ENCODE measurements at regions not wholly inside any gene's neighbourhood (a gene's known extent, or its start where the extent isn't known, plus 50 kb on each side); places are given as distances from the start of the nearest gene placed in this dataset.

- no peak overlapping the region for H3K27ac ChIP-seq (ENCODE audit: low read depth, low read length, poor library complexity, severe bottlenecking)
- no peaks in the 10 kb centered on the region for H3K27me3 ChIP-seq (ENCODE audit: insufficient read depth, low read length)
- H3K4me1 ChIP-seq (ENCODE audit: insufficient read depth, low read length, severe bottlenecking), result no peaks in the 10 kb centered on the region
- no peaks in the 10 kb centered on the region for H4K20me1 ChIP-seq (ENCODE audit: insufficient read depth, low read length)
- H3K9me2 ChIP-seq (ENCODE audit: low read depth, low read length), result no peaks in the 10 kb centered on the region
- H2AFZ ChIP-seq (ENCODE audit: low read length), result no peak overlapping the region
- H3K4me3 ChIP-seq (ENCODE audit: low read depth, low read length, poor library complexity, severe bottlenecking), result no peak overlapping the region
- no peak for TF ChIP-seq EZH2 (IDR thresholded peaks at IDR 0.05; ENCODE audit: borderline replicate concordance, low read length)
- TF ChIP-seq, protein P1, sequence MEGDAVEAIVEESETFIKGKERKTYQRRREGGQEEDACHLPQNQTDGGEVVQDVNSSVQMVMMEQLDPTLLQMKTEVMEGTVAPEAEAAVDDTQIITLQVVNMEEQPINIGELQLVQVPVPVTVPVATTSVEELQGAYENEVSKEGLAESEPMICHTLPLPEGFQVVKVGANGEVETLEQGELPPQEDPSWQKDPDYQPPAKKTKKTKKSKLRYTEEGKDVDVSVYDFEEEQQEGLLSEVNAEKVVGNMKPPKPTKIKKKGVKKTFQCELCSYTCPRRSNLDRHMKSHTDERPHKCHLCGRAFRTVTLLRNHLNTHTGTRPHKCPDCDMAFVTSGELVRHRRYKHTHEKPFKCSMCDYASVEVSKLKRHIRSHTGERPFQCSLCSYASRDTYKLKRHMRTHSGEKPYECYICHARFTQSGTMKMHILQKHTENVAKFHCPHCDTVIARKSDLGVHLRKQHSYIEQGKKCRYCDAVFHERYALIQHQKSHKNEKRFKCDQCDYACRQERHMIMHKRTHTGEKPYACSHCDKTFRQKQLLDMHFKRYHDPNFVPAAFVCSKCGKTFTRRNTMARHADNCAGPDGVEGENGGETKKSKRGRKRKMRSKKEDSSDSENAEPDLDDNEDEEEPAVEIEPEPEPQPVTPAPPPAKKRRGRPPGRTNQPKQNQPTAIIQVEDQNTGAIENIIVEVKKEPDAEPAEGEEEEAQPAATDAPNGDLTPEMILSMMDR (IDR thresholded peaks at IDR 0.05; ENCODE audit: low read length), result no peak
- no peaks in the 10 kb centered on the region for H3F3A ChIP-seq (ENCODE audit: insufficient read depth, low read length)
- H3K79me2 ChIP-seq (ENCODE audit: insufficient read depth, low read length), result no peaks in the 10 kb centered on the region
- no peaks in the 10 kb centered on the region for H3K9me3 ChIP-seq (ENCODE audit: low read length)
- no peak overlapping the region for H3K9ac ChIP-seq (ENCODE audit: low read length)
- no peak overlapping the region for H3K4me2 ChIP-seq (ENCODE audit: low read length)
- H3K36me3 ChIP-seq (ENCODE audit: insufficient read depth, low read length), result no peaks in the 10 kb centered on the region
These were observed 317.6 kb upstream of the PROX1 start for GRCh38 chr1:213669964-213670691.

DNA sequence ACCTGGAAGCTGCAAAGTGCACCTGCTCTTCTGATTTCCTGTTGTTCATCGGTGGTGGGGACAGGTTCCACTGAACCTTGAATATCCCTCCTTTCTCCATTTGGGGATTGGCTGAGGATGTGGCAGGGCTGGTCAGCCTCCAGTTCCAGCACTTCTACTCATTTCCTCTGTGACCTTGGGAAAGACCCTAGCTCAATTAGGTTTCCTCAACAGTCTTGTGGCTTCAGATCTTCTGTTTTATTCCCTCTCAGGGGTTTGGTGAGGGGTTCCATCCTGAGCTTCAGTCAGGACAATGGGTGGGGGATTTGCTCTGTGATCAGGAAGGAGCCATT is 317.1 kb upstream of the PROX1 start:
- no peaks in the 10 kb centered on the region for H3K9me2 ChIP-seq (ENCODE audit: low read depth, low read length)
- H3K4me1 ChIP-seq (ENCODE audit: insufficient read depth, low read length, severe bottlenecking), result no peaks in the 10 kb centered on the region
- H3K4me3 ChIP-seq (ENCODE audit: low read depth, low read length, poor library complexity, severe bottlenecking), result no peak overlapping the region
- no peak overlapping the region for H3K9ac ChIP-seq (ENCODE audit: low read length)
- no peaks in the 10 kb centered on the region for H3F3A ChIP-seq (ENCODE audit: insufficient read depth, low read length)
- no peaks in the 10 kb centered on the region for H3K27me3 ChIP-seq (ENCODE audit: insufficient read depth, low read length)
- H3K27ac ChIP-seq (ENCODE audit: low read depth, low read length, poor library complexity, severe bottlenecking), result no peak overlapping the region
- TF ChIP-seq, protein P1 (IDR thresholded peaks at IDR 0.05; ENCODE audit: low read length), result no peak
- no peak for TF ChIP-seq EZH2 (IDR thresholded peaks at IDR 0.05; ENCODE audit: borderline replicate concordance, low read length)
- H3K9me3 ChIP-seq (ENCODE audit: low read length), result no peaks in the 10 kb centered on the region
- H3K4me2 ChIP-seq (ENCODE audit: low read length), result no peak overlapping the region
- no peaks in the 10 kb centered on the region for H3K79me2 ChIP-seq (ENCODE audit: insufficient read depth, low read length)
- H3K36me3 ChIP-seq (ENCODE audit: insufficient read depth, low read length), result no peaks in the 10 kb centered on the region
- no peaks in the 10 kb centered on the region for H4K20me1 ChIP-seq (ENCODE audit: insufficient read depth, low read length)
- no peak overlapping the region for H2AFZ ChIP-seq (ENCODE audit: low read length)

- Histone ChIP-seq H3K79me2 (ENCODE audit: insufficient read depth, low read length) (no peaks in the 10 kb centered on the region), H3F3A (ENCODE audit: insufficient read depth, low read length) (no peaks in the 10 kb centered on the region), H3K36me3 (ENCODE audit: insufficient read depth, low read length) (no peaks in the 10 kb centered on the region), H3K9ac (ENCODE audit: low read length) (no peak overlapping the region), H3K27ac (ENCODE audit: low read depth, low read length, poor library complexity, severe bottlenecking) (no peak overlapping the region), H3K27me3 (ENCODE audit: insufficient read depth, low read length) (no peaks in the 10 kb centered on the region), H3K4me3 (ENCODE audit: low read depth, low read length, poor library complexity, severe bottlenecking) (no peak overlapping the region), H3K4me2 (ENCODE audit: low read length) (no peak overlapping the region), H2AFZ (ENCODE audit: low read length) (no peak overlapping the region), H3K9me3 (ENCODE audit: low read length) (no peaks in the 10 kb centered on the region), H3K4me1 (ENCODE audit: insufficient read depth, low read length, severe bottlenecking) (no peaks in the 10 kb centered on the region), H4K20me1 (ENCODE audit: insufficient read depth, low read length) (no peaks in the 10 kb centered on the region), H3K9me2 (ENCODE audit: low read depth, low read length) (no peaks in the 10 kb centered on the region)
- TF ChIP-seq, protein P1 (IDR thresholded peaks at IDR 0.05; ENCODE audit: low read length), result no peak
- no peak for TF ChIP-seq EZH2 (IDR thresholded peaks at IDR 0.05; ENCODE audit: borderline replicate concordance, low read length)
These were observed 312.7 kb upstream of the PROX1 start for GRCh38 chr1:213675043-213675442.

All from OCI-LY1 (cell line).